AG08395 (cell line): ENCODE measurements at regions not wholly inside any gene's neighbourhood (a gene's known extent, or its start where the extent isn't known, plus 50 kb on each side); places are given as distances from the start of the nearest gene placed in this dataset.

Experiments used
- DNase-seq: peaks from one replicate; pipeline ENCODE4 v3.0.0; 2012; ENCODE audit warnings: mixed read lengths, low spot score

- DNase-seq: no peak
These were observed 197.3 kb downstream of the PTEN start for GRCh38 chr10:88060762-88061161.

DNA sequence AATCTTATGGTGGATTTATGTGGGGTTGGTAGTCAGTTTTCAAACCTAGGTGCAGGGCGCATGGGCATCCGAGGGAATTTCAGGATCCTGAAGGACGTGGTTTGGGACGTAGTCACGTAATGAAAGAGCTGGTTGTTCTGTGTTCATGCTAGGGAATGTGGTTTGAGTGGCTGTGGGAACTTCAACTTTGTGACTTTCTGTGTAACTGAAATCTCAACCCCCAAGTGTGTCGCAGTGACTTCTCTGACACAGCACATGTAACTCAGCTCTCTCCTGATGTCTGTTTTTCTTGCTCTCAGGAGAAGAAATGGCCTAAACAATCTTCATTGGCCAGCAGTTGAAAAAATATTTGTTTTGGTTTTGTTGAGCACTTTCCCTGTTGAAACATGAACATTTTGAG lies 199.0 kb downstream of the PTEN start:
- no peak for DNase-seq

- peak; percentile 43 for DNase-seq
These were observed 199.5 kb downstream of the PTEN start for GRCh38 chr10:88062798-88063472.

- no peak for DNase-seq
These were observed 200.6 kb downstream of the PTEN start for GRCh38 chr10:88063861-88064557.

- peak; percentile 43 for DNase-seq
These were observed 201.4 kb downstream of the PTEN start for GRCh38 chr10:88064608-88065382.

- DNase-seq: no peak
These were observed 202.1 kb downstream of the PTEN start for GRCh38 chr10:88065383-88066049.

DNA sequence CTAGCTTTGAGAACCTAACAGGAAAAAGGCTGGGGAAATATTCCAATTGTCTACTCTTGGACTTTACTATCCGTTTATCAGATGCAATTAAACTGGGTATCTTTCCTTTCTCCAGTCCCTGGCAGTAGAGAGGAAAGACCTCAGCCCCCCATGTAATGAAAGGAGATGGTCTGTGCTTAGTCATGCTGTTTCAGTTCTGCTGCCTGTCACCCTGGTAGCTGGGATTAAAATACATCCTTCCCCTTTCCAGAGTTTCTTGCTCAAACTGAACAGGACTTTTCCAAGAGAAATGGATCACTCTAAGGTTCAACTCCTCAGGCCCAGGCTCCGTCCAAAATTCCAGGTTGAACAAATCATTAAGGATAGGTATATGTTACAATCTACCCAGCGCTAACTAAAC lies 202.9 kb downstream of the PTEN start:
- no peak for DNase-seq

DNA sequence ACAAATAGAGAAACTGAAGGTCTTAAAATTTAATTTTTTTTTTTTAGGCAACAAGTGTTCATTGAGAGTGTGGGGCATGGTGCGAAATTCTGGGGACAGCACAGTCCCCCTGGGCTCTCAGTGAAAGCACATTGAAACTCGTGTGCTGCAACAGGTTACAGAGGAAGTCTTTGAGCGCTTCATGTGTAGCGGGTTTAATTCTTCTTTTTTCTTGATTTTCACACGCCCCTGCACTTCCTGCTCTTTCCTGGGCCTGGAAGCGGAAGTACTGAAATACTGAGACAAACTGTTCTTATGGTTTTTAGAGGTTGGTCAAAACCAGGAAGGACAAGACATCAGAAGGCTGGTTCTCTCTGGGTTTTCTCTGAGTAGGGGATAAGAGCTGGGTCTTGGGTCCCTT lies 203.5 kb downstream of the PTEN start:
- DNase-seq: no peak

- DNase-seq: no peak
These were observed 204.3 kb downstream of the PTEN start for GRCh38 chr10:88067737-88068136.

DNA sequence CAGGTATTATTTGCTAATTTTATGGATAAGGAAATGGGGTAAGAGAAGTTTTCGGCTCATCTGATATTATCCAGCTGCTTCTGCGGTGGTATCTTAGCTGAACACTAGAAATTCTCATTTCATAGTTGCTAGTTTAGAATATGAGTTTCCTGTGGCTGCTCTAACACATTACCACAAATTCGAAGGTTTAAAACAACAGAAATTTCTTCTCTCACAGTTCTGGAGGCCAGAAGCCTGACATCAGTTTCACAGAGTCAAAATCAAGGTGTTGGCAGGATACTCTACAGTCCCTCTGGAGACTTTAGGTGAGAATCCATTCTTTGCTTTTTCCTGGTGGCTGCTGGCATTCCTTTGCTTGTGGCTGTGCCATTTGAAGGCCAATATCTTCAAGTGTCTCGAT lies 205.9 kb downstream of the PTEN start:
- no peak for DNase-seq

- DNase-seq: no peak
These were observed 206.9 kb downstream of the PTEN start for GRCh38 chr10:88070080-88070880.

DNA sequence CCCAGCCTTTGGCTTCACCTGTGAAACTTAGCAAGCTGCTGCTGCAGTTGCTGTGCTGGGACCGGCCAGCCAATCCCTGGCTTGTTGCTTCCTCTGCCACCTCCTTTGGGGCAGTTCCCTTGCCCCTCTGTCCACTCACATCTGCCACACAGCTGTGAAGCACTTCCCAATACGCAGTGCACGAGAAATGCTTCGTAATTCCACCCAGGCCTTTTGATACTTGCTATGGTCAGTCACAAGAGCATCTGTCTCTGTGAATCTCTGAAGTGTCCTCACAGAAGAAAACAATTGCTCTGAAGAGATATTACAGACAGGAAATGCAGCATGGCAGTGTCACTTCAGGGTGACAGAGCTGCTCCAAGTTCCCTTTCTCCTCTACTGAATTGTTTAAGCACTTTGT lies 208.5 kb downstream of the PTEN start:
- peak; percentile 24 for DNase-seq

DNA sequence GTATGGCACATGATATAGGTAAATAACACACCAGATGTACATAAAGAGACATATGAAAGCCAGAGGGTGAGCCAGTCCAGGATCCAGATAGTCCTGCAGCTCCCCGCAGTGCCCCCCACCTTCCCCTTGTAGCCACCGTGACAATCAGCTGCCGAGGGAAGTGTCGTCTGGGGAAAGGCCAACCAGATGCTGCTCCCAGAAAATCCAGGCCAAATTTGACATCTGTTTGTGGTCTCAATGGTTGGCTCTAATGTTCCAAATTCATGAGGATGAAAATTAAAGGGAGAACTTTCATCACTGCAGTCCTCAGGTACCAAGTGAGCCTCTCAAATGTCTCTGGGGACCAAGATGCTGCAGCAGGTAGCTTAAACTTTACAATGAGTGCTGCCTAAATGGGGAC lies 210.3 kb downstream of the PTEN start:
- no peak for DNase-seq

GRCh38 chr10:88074971-88075370 lies 211.5 kb downstream of the PTEN start:
- no peak for DNase-seq

- DNase-seq: no peak
These were observed 212.8 kb downstream of the PTEN start for GRCh38 chr10:88076027-88076880.

- DNase-seq: no peak
These were observed 214.6 kb downstream of the PTEN start for GRCh38 chr10:88077977-88078376.

GRCh38 chr10:88080213-88080612 lies 216.8 kb downstream of the PTEN start:
- peak; percentile 7 for DNase-seq

GRCh38 chr10:88081457-88082054 lies 218.1 kb downstream of the PTEN start:
- no peak for DNase-seq

GRCh38 chr10:88082391-88082790 lies 219.0 kb downstream of the PTEN start:
- DNase-seq: no peak
